ENCODE measurements at regions not wholly inside any gene's neighbourhood (a gene's known extent, or its start where the extent isn't known, plus 50 kb on each side); places are given as distances from the start of the nearest gene placed in this dataset.

DNA sequence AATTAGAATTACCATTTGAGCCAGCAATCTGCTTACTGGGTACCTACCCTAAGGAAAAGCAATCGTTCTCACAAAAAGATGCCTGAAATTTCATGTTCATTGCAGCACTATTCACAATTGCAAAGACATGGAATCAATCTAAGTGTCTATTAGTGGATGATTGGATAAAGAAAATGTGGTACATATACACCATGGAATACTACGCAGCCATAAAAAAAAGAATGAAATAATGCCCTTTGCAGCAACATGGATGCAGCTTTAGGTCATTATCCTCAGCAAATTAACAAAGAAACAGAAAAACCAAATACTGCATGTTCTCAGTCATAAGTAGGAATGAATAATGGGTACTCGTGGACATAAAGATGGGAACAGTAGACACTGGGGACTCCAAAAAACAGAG is 89.8 kb upstream of the MAP1LC3B2 start:
- H3K27ac Mint-ChIP-seq = no peak overlapping the region
- H3K9me3 Mint-ChIP-seq = peaks cover 3% of the 10 kb centered on the region
- H3K4me1 Mint-ChIP-seq (ENCODE audit: low read depth) = no peaks in the 10 kb centered on the region
- CTCF ChIA-PET = no interaction called here
- no peak overlapping the region for H3K4me3 Mint-ChIP-seq
- H3K36me3 Mint-ChIP-seq = no peaks in the 10 kb centered on the region
- DNase-seq = no peak
- intact Hi-C loops (cut with micrococcal nuclease) = no loop called here
- POLR2A ChIA-PET = no interaction called here
- H3K27me3 Mint-ChIP-seq = no peaks in the 10 kb centered on the region

- intact Hi-C loops (cut with micrococcal nuclease) = no loop called here
- H3K4me1 Mint-ChIP-seq (ENCODE audit: low read depth) = no peaks in the 10 kb centered on the region
- no peak overlapping the region for H3K4me3 Mint-ChIP-seq
- H3K27ac Mint-ChIP-seq = no peak overlapping the region
- peaks cover 4% of the 10 kb centered on the region for H3K36me3 Mint-ChIP-seq
- POLR2A ChIA-PET = no interaction called here
- CTCF ChIA-PET = no interaction called here
- peaks cover 11% of the 10 kb centered on the region for H3K9me3 Mint-ChIP-seq
- H3K27me3 Mint-ChIP-seq = peaks cover 2% of the 10 kb centered on the region
- no peak for DNase-seq
Measured at GRCh38 chr12:116471544-116471943, 87.6 kb upstream of the MAP1LC3B2 start.

GRCh38 chr12:116472193-116472592 is 87.0 kb upstream of the MAP1LC3B2 start:
- POLR2A ChIA-PET = no interaction called here
- no peak for DNase-seq
- CTCF ChIA-PET = no interaction called here
- Mint-ChIP-seq H3K4me3 (no peak overlapping the region), H3K4me1 (ENCODE audit: low read depth) (no peaks in the 10 kb centered on the region), H3K27ac (no peak overlapping the region), H3K36me3 (peaks cover 6% of the 10 kb centered on the region), H3K27me3 (peaks cover 4% of the 10 kb centered on the region), H3K9me3 (peaks cover 14% of the 10 kb centered on the region)
- intact Hi-C loops (cut with micrococcal nuclease) = no loop called here

DNA sequence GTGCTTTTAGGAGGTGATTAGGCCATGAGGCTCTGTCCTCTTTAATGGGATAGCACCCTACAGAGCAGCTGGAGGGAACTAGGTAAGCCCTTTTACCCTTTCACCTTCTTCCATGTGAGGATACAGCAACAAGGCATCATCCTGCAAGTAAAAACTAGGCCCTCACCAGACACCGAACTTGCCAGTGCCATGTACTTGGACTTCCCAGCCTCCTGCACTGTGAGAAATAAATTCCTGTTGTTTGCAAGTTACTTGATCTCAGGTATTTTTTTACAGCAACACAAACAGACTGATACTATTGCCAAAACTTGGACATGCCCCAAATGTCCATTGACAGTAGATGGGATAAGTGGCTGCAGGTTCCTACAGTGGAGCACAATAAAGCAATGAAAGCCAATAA is 85.8 kb upstream of the MAP1LC3B2 start:
- peaks cover 8% of the 10 kb centered on the region for H3K36me3 Mint-ChIP-seq
- H3K27me3 Mint-ChIP-seq = peaks cover 4% of the 10 kb centered on the region
- peaks cover 18% of the 10 kb centered on the region for H3K9me3 Mint-ChIP-seq
- H3K4me1 Mint-ChIP-seq (ENCODE audit: low read depth) = no peaks in the 10 kb centered on the region
- ChIA-PET POLR2A (no interaction called here), CTCF (no interaction called here)
- intact Hi-C loops (cut with micrococcal nuclease) = no loop called here
- no peak overlapping the region for H3K4me3 Mint-ChIP-seq
- no peak overlapping the region for H3K27ac Mint-ChIP-seq
- no peak for DNase-seq

- POLR2A ChIA-PET = no interaction called here
Measured at GRCh38 chr12:116474331-116474730, 84.8 kb upstream of the MAP1LC3B2 start.

GRCh38 chr12:116474899-116475298 is 84.3 kb upstream of the MAP1LC3B2 start:
- Mint-ChIP-seq H3K27ac (no peak overlapping the region), H3K36me3 (peaks cover 8% of the 10 kb centered on the region), H3K27me3 (peaks cover 4% of the 10 kb centered on the region), H3K4me3 (no peak overlapping the region), H3K9me3 (peaks cover 20% of the 10 kb centered on the region), H3K4me1 (ENCODE audit: low read depth) (peaks cover under 1% of the 10 kb centered on the region)
- CTCF ChIA-PET = no interaction called here
- POLR2A ChIA-PET = no interaction called here
- DNase-seq = no peak
- intact Hi-C loops (cut with micrococcal nuclease) = no loop called here

More at GRCh38 chr12:116474331-116474730, 84.8 kb upstream of the MAP1LC3B2 start:
- intact Hi-C loops (cut with micrococcal nuclease) = no loop called here
- Mint-ChIP-seq H3K36me3 (peaks cover 8% of the 10 kb centered on the region), H3K4me3 (no peak overlapping the region), H3K27me3 (peaks cover 4% of the 10 kb centered on the region), H3K27ac (no peak overlapping the region), H3K9me3 (peaks cover 20% of the 10 kb centered on the region), H3K4me1 (ENCODE audit: low read depth) (no peaks in the 10 kb centered on the region)
- CTCF ChIA-PET = no interaction called here
- no peak for DNase-seq

- Mint-ChIP-seq H3K4me3 (no peak overlapping the region), H3K36me3 (peaks cover 8% of the 10 kb centered on the region), H3K27me3 (peaks cover 4% of the 10 kb centered on the region), H3K27ac (no peak overlapping the region), H3K4me1 (ENCODE audit: low read depth) (peaks cover 6% of the 10 kb centered on the region), H3K9me3 (peaks cover 20% of the 10 kb centered on the region)
- DNase-seq = no peak
- intact Hi-C loops (cut with micrococcal nuclease) = no loop called here
- CTCF ChIA-PET = no interaction called here
- POLR2A ChIA-PET = no interaction called here
Measured at GRCh38 chr12:116476227-116476822, 82.9 kb upstream of the MAP1LC3B2 start.

DNA sequence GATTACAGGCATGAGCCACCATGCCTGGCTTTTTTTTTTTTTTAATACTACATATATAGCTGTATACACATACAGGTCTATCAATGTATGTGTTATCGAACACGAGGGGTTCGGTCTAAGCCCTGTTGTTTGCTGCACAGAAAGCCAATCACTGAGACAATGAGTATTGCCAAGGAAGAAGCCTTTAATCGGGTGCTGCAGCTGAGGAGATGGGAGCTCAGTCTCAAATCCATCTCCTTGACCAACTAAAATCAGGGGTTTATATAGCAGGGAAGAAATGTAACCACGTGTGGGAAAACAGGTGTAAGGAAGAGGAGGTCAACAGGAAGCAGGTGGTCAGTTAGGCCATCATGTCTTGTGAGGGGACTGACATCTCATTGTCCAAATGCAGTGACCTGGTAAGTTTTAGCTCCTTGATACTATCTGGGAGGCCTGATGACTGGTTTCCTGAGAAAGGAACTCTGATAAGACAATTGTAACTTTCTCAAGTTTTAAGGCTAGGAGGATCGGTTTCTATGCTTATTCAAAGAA is 80.9 kb upstream of the MAP1LC3B2 start:
- Mint-ChIP-seq H3K36me3 (peaks cover 8% of the 10 kb centered on the region), H3K4me3 (no peak overlapping the region), H3K27me3 (peaks cover 4% of the 10 kb centered on the region), H3K27ac (no peak overlapping the region), H3K9me3 (peaks cover 20% of the 10 kb centered on the region), H3K4me1 (ENCODE audit: low read depth) (peaks cover 6% of the 10 kb centered on the region)
- DNase-seq = no peak
- ChIA-PET CTCF (no interaction called here), POLR2A (no interaction called here)
- intact Hi-C loops (cut with micrococcal nuclease) = no loop called here

DNA sequence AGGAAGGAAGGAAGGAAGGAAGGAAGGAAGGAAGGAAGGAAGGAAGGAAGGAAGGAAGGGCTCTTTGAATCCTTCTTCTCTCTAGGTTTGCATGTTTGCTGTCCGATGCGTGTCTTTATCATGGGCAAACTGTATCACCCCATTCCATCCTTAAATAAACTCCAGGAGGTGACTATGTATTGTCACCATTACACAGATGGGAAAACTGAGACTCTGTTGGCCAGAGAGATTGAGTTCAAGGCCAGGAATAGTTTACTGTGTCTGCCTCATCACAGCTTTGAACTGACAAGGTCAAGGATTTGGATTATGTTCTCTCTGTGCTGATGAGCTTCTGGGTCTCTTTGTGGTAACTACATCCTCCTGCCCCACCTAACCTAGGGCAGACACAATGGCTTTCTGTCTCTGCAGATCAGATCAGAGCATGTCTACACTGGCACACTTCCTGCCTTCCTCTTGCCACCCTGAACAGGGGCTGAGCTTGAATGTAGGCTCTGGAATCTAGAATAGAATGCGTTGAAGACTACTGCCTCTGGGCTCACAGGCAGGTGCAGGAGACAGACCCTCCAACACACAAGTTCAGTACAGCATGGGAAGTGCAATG is 78.9 kb upstream of the MAP1LC3B2 start:
- H3K4me1 Mint-ChIP-seq (ENCODE audit: low read depth) = peaks cover 6% of the 10 kb centered on the region
- H3K36me3 Mint-ChIP-seq = peaks cover 8% of the 10 kb centered on the region
- H3K27ac Mint-ChIP-seq = no peak overlapping the region
- H3K4me3 Mint-ChIP-seq = no peak overlapping the region
- intact Hi-C loops (cut with micrococcal nuclease) = no loop called here
- H3K9me3 Mint-ChIP-seq = peaks cover 17% of the 10 kb centered on the region
- CTCF ChIA-PET = no interaction called here
- POLR2A ChIA-PET = interaction anchor here (0.7 kb wide), 1 partner anchor 149 kb away, joined by 3 read pairs; no protein-coding TSS in a partner anchor
- peaks cover 4% of the 10 kb centered on the region for H3K27me3 Mint-ChIP-seq
- no peak for DNase-seq

DNA sequence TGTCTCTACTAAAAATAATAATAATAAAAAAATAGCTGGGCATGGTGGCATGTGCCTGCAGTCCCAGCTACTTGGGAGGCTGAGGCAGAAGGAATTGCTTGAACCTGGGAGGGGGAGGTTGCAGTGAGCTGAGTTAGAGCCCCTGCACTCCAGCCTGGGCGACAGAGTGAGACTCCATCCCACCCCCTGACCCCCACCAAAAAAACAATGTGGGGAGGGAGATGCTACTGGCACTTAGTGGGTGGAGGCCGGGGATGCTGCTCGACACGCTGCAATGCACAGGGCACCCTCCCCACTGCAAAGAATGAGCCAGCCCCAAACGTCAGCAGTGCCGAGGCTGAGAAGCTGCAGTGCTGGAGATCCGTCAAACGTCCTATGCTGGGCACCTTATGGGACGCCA is 77.5 kb upstream of the MAP1LC3B2 start:
- Mint-ChIP-seq H3K4me1 (ENCODE audit: low read depth) (peaks cover 6% of the 10 kb centered on the region), H3K27ac (no peak overlapping the region), H3K9me3 (peaks cover 7% of the 10 kb centered on the region), H3K27me3 (peaks cover under 1% of the 10 kb centered on the region), H3K4me3 (no peak overlapping the region), H3K36me3 (peaks cover 2% of the 10 kb centered on the region)
- ChIA-PET CTCF (interaction anchor here (1.0 kb wide), 1 partner anchor 222 kb away, joined by 3 read pairs; no protein-coding TSS in a partner anchor), POLR2A (no interaction called here)
- DNase-seq = no peak
- intact Hi-C loops (cut with micrococcal nuclease) = no loop called here

DNA sequence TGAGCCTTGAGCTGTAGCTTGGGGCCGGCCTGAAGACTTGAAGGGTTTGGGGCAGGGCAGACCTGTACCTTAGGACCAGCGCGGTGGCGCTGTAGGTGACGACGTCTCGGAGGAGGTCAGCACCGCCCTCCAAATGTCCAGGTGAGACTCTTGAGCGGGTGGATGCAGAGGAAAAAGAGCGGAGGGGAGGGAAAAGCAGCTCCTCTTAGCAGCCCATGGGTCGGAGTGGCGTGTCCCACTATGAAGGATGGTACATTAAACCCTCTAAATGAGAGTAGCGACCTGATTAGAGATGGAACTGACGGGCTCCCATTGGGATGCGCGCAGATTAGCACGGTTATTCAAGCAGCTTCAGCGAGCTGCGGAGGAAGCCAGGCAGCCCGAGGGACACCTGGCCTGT is 77.0 kb upstream of the MAP1LC3B2 start:
- H3K36me3 Mint-ChIP-seq = peaks cover 3% of the 10 kb centered on the region
- peaks cover 6% of the 10 kb centered on the region for H3K4me1 Mint-ChIP-seq (ENCODE audit: low read depth)
- no peak for DNase-seq

DNA sequence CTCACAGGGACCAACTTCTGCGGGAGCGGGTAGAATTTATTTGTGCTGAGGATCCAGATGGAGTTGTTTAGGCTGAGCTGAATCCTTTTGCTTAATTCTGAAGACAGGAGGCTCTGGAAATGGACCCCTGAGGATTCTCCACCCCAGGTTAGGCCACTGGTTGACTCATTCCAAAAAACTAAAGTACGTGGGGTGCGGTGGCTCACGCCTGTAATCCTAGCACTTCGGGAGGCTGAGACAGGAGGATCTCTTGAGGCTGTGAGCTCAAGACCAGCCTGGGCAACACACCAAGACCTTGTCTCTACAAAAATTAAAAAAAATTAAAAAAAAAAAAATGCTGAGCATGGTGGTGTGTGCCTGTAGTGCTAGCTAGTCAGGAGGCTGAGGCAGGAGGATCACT is 76.3 kb upstream of the MAP1LC3B2 start:
- Mint-ChIP-seq H3K4me1 (ENCODE audit: low read depth) (peaks cover 6% of the 10 kb centered on the region), H3K9me3 (peaks cover 12% of the 10 kb centered on the region), H3K36me3 (peaks cover 2% of the 10 kb centered on the region), H3K27me3 (no peaks in the 10 kb centered on the region), H3K4me3 (no peak overlapping the region), H3K27ac (no peak overlapping the region)
- DNase-seq = no peak
- CTCF ChIA-PET = interaction anchor here (0.6 kb wide), 1 partner anchor 253 kb away, joined by 4 read pairs; no protein-coding TSS in a partner anchor
- intact Hi-C loops (cut with micrococcal nuclease) = no loop called here
- POLR2A ChIA-PET = no interaction called here

More for the DNA sequence above, 77.0 kb upstream of the MAP1LC3B2 start:
- ChIA-PET POLR2A (no interaction called here), CTCF (no interaction called here)
- intact Hi-C loops (cut with micrococcal nuclease) = no loop called here
- H3K27me3 Mint-ChIP-seq = no peaks in the 10 kb centered on the region
- no peak overlapping the region for H3K27ac Mint-ChIP-seq
- H3K9me3 Mint-ChIP-seq = peaks cover 10% of the 10 kb centered on the region
- no peak overlapping the region for H3K4me3 Mint-ChIP-seq

Measured in activated CD4-positive, alpha-beta memory T cell treated with anti-CD3 and anti-CD28 coated beads for 36 hours (primary cell).